ENCODE measurements at regions not wholly inside any gene's neighbourhood (a gene's known extent, or its start where the extent isn't known, plus 50 kb on each side); places are given as distances from the start of the nearest gene placed in this dataset.

- no peak for ATAC-seq (ENCODE audit: low read depth)
- no peak for DNase-seq
- intact Hi-C loops (cut with micrococcal nuclease): no loop called here
- H3K4me1 Mint-ChIP-seq: no peaks in the 10 kb centered on the region
- ChIA-PET POLR2A (no interaction called here), CTCF (no interaction called here)
- no peak for TF ChIP-seq CTCF (IDR thresholded peaks at IDR 0.05)
- peaks cover 2% of the 10 kb centered on the region for H3K27me3 Mint-ChIP-seq
- no peak overlapping the region for H3K4me3 Mint-ChIP-seq
- H3K27ac Mint-ChIP-seq: no peak overlapping the region
- H3K36me3 Mint-ChIP-seq (ENCODE audit: low read depth): no peaks in the 10 kb centered on the region
- H3K9me3 Mint-ChIP-seq: no peaks in the 10 kb centered on the region
Measured at GRCh38 chr16:80123189-80123588, 417.6 kb upstream of the DYNLRB2 start.

GRCh38 chr16:80122115-80122514 is 418.7 kb upstream of the DYNLRB2 start:
- CTCF ChIA-PET: no interaction called here

GRCh38 chr16:80121522-80121909 is 419.3 kb upstream of the DYNLRB2 start:
- intact Hi-C loops (cut with micrococcal nuclease): no loop called here

More at GRCh38 chr16:80122115-80122514, 418.7 kb upstream of the DYNLRB2 start:
- POLR2A ChIA-PET: no interaction called here
- Mint-ChIP-seq H3K27me3 (no peaks in the 10 kb centered on the region), H3K4me1 (no peaks in the 10 kb centered on the region), H3K36me3 (ENCODE audit: low read depth) (no peaks in the 10 kb centered on the region), H3K9me3 (no peaks in the 10 kb centered on the region), H3K4me3 (no peak overlapping the region), H3K27ac (no peak overlapping the region)
- DNase-seq (no peak), ATAC-seq (ENCODE audit: low read depth) (no peak)
- intact Hi-C loops (cut with micrococcal nuclease): no loop called here
- no peak for TF ChIP-seq CTCF (IDR thresholded peaks at IDR 0.05)

GRCh38 chr16:80120899-80121521 is 419.8 kb upstream of the DYNLRB2 start:
- DNase-seq: no peak
- Mint-ChIP-seq H3K9me3 (no peaks in the 10 kb centered on the region), H3K27me3 (no peaks in the 10 kb centered on the region), H3K4me3 (no peak overlapping the region), H3K4me1 (no peaks in the 10 kb centered on the region), H3K36me3 (ENCODE audit: low read depth) (no peaks in the 10 kb centered on the region), H3K27ac (no peak overlapping the region)
- no peak for TF ChIP-seq CTCF (IDR thresholded peaks at IDR 0.05)
- no peak for ATAC-seq (ENCODE audit: low read depth)
- intact Hi-C loops (cut with micrococcal nuclease): no loop called here
- CTCF ChIA-PET: no interaction called here
- POLR2A ChIA-PET: no interaction called here

More at GRCh38 chr16:80121522-80121909, 419.3 kb upstream of the DYNLRB2 start:
- POLR2A ChIA-PET: no interaction called here
- TF ChIP-seq CTCF (IDR thresholded peaks at IDR 0.05): no peak
- H3K36me3 Mint-ChIP-seq (ENCODE audit: low read depth): no peaks in the 10 kb centered on the region
- H3K27ac Mint-ChIP-seq: no peak overlapping the region
- H3K9me3 Mint-ChIP-seq: no peaks in the 10 kb centered on the region
- DNase-seq: no peak
- no peaks in the 10 kb centered on the region for H3K27me3 Mint-ChIP-seq
- H3K4me3 Mint-ChIP-seq: no peak overlapping the region
- no peak for ATAC-seq (ENCODE audit: low read depth)
- CTCF ChIA-PET: no interaction called here
- no peaks in the 10 kb centered on the region for H3K4me1 Mint-ChIP-seq

DNA sequence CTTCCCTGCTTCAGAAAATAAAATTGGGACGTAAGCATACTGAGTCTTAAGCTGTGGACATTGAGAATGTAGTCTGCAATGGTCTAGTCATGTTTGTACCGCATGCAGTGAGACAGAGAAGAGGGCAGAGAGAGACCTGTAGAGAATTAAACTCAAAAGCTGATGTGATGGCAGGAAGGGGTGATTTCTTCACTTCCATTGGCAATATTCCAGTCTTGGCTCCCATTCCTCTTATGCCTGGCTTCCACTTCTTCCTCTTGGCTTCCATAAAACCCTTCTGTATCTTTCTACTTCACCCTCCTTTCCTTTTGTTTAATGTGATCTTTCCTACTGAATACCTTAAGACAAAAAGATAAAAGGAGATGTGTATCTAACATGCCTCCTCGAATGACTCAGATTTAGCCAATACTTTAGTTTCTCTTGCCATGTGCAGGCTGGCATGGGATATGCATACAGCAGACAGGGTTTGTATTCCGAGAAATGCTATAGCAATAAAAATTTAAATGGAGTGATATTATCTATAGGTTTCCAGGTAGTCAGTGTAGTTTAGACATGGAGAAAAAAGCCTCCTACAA is 423.1 kb upstream of the DYNLRB2 start:
- ATAC-seq (ENCODE audit: low read depth) (no peak), DNase-seq (no peak)
- TF ChIP-seq CTCF (IDR thresholded peaks at IDR 0.05): no peak
- Mint-ChIP-seq H3K4me1 (no peaks in the 10 kb centered on the region), H3K27ac (no peak overlapping the region), H3K9me3 (no peaks in the 10 kb centered on the region), H3K36me3 (ENCODE audit: low read depth) (no peaks in the 10 kb centered on the region), H3K4me3 (no peak overlapping the region), H3K27me3 (peaks cover 3% of the 10 kb centered on the region)
- intact Hi-C loops (cut with micrococcal nuclease): no loop called here
- POLR2A ChIA-PET: no interaction called here
- CTCF ChIA-PET: no interaction called here
